ENCODE measurements at regions not wholly inside any gene's neighbourhood (a gene's known extent, or its start where the extent isn't known, plus 50 kb on each side); places are given as distances from the start of the nearest gene placed in this dataset.

DNA sequence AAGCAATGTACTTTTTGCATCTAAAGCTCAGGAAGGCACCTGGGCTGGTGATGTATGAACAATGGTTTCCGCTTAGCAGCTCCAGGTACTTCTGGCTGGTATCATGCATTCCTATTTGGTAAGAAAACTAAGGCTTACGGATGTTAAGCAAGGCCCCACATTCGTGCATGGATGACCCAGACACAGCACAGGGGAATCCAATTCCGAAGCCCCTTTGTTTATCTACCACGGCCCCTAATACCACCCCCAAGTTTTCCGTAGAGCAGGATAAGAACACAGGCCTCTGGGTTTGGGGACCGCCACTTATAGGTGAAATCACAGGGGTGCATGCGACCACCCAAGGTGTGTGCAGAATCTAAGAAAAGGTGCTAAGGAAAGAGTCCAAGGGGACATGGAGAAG lies 192.1 kb upstream of the ID2 start:
- Histone ChIP-seq H3K4me1 (ENCODE audit: control insufficient read depth in 4 of 4, insufficient read depth in 4 of 4, low read length in 3 of 4) (peaks cover 4 to 21% (median 10%) of the 10 kb centered on the region in 4 donors), H3K9me3 (ENCODE audit: control insufficient read depth in 4 of 4, low read length in 3 of 4) (no peaks in the 10 kb centered on the region), H3K27ac (ENCODE audit: low read depth in 1 of 2, low read length in 2 of 2) (no peak overlapping the region), H3K9ac (ENCODE audit: low read depth in 1 of 2, low read length in 2 of 2) (no peak overlapping the region), H3K36me3 (ENCODE audit: control insufficient read depth in 4 of 4, insufficient read depth in 3 of 4, low read depth in 1 of 4, low read length in 3 of 4) (no peaks in the 10 kb centered on the region), H3K27me3 (ENCODE audit: control insufficient read depth in 4 of 4, insufficient read depth in 4 of 4, low read length in 3 of 4) (no peaks in the 10 kb centered on the region), H3K4me3 (ENCODE audit: low read depth in 1 of 3, low read length in 3 of 3) (no peak overlapping the region)
- 98% methylated on average over 8 of the region's 8 CpGs for WGBS
- no peak for TF ChIP-seq RAD21 (IDR thresholded peaks at IDR 0.05)
- TF ChIP-seq REST (IDR thresholded peaks at IDR 0.05), result no peak
- TF ChIP-seq EGR1 (IDR thresholded peaks at IDR 0.05; ENCODE audit: low read depth in 2 of 2), result no peak
- no peak for TF ChIP-seq RXRA (IDR thresholded peaks at IDR 0.05)
- no peak for TF ChIP-seq FOXA1 (IDR thresholded peaks at IDR 0.05)
- TF ChIP-seq SP1 (IDR thresholded peaks at IDR 0.05), result no peak
- DNase-seq (ENCODE audit: low spot score), result no peak

DNA sequence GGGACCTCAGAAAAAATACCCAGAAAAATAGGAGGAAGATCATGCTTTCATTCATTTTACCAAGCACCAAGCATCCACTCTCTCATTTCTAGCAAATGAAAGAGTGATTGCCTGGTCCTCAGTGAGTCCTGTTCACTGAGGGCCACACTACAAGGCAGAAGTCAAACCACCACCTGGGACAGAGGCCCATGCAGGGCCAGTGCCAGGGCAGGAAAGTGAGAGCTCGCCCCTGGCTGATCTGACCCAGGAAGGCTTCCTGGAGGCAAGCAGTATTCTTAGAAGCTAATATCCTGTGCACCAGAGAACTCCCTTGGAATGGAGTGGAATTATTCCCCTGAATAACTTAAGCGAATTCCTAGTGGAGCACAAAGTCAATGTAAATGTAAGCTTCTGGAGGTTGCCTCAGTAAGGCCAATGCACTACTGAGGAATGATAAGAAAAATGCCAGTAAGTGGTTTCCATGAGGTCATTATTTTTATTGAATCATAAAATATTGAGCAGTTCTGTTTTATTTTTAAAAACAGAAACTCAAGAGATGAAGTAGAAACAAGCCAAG lies 191.6 kb upstream of the ID2 start:
- Histone ChIP-seq H3K27me3 (ENCODE audit: control insufficient read depth in 4 of 4, insufficient read depth in 4 of 4, low read length in 3 of 4) (no peaks in the 10 kb centered on the region), H3K4me3 (ENCODE audit: low read depth in 1 of 3, low read length in 3 of 3) (no peak overlapping the region), H3K36me3 (ENCODE audit: control insufficient read depth in 4 of 4, insufficient read depth in 3 of 4, low read depth in 1 of 4, low read length in 3 of 4) (no peaks in the 10 kb centered on the region), H3K9ac (ENCODE audit: low read depth in 1 of 2, low read length in 2 of 2) (no peak overlapping the region), H3K27ac (ENCODE audit: low read depth in 1 of 2, low read length in 2 of 2) (no peak overlapping the region), H3K4me1 (ENCODE audit: control insufficient read depth in 4 of 4, insufficient read depth in 4 of 4, low read length in 3 of 4) (peaks cover 4 to 21% (median 10%) of the 10 kb centered on the region in 4 donors), H3K9me3 (ENCODE audit: control insufficient read depth in 4 of 4, low read length in 3 of 4) (no peaks in the 10 kb centered on the region)
- 95% methylated on average over 2 of the region's 2 CpGs for WGBS
- TF ChIP-seq FOXA2 (IDR thresholded peaks at IDR 0.05) (no peak), HNF4G (IDR thresholded peaks at IDR 0.05) (no peak), YY1 (IDR thresholded peaks at IDR 0.05) (no peak), FOXA1 (IDR thresholded peaks at IDR 0.05) (no peak), TAF1 (conservative IDR thresholded peaks at IDR 0.05) (no peak), RAD21 (IDR thresholded peaks at IDR 0.05) (no peak), EGR1 (IDR thresholded peaks at IDR 0.05; ENCODE audit: low read depth in 2 of 2) (no peak), SP1 (IDR thresholded peaks at IDR 0.05) (no peak), ZBTB33 (IDR thresholded peaks at IDR 0.05) (no peak), JUND (IDR thresholded peaks at IDR 0.05) (no peak), GABPA (IDR thresholded peaks at IDR 0.05 in 1 of 2, conservative IDR thresholded peaks at IDR 0.05 in 1 of 2) (no peak), HNF4A (conservative IDR thresholded peaks at IDR 0.05) (no peak)
- TF ChIP-seq, protein P1, sequence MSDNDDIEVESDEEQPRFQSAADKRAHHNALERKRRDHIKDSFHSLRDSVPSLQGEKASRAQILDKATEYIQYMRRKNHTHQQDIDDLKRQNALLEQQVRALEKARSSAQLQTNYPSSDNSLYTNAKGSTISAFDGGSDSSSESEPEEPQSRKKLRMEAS (IDR thresholded peaks at IDR 0.05), result no peak
- no peak for DNase-seq (ENCODE audit: low spot score)
